ENCODE measurements at regions not wholly inside any gene's neighbourhood (a gene's known extent, or its start where the extent isn't known, plus 50 kb on each side); places are given as distances from the start of the nearest gene placed in this dataset.

DNA sequence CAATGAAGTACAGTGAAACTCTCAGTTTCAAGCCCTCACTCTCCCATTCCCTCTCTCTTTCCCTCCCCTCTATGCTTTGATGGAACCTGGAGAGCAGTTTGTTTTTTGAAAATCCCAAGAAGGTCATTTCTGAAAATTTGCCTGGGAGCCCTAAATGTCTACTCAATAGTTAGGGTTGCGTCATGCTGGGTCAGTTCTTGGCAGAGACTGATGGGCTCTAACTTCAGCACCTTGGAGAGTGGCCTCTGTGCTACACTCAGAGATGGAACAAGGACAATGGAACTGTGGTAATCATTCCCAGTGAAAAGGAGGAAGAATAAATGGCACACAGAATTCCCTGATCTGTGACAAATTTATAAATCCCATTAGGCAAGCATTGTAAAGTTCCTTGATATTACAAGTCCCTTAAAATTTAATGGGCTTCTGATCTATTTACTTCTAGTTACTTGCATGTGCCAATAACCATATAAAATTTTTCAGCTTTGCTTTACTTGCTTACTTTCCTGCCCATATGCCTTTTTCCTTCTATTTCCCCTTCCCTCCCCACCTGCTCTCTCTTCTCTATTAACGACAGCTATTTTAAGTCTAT lies 182.9 kb upstream of the KCND3 start:
- TF ChIP-seq MEF2A (IDR thresholded peaks at IDR 0.05; ENCODE audit: insufficient read depth, low read depth, low read length): no peak
- no peak for TF ChIP-seq EZH2 (IDR thresholded peaks at IDR 0.05; ENCODE audit: borderline replicate concordance, control insufficient read depth, low read depth, low read length)

Measured in GM12878 (cell line).